AML-193 (cell line): ENCODE measurements at regions not wholly inside any gene's neighbourhood (a gene's known extent, or its start where the extent isn't known, plus 50 kb on each side); places are given as distances from the start of the nearest gene placed in this dataset.
"Not testable (repeated sequence)": the region's sequence is repeated elsewhere in the genome, so short reads cannot be mapped to it uniquely, and the experiment has no call there.

Experiments used
- DNase-seq, 2 experiments: peaks; one replicate each; lab custom pipeline; 2025; lab: John Stamatoyannopoulos, UW

- DNase-seq: no peak
Measured at GRCh38 chr6:19692506-19693298, 144.5 kb upstream of the ID4 start.

- no peak for DNase-seq
Measured at GRCh38 chr6:19694697-19695096, 142.5 kb upstream of the ID4 start.

GRCh38 chr6:19697744-19698290 lies 139.4 kb upstream of the ID4 start:
- no peak for DNase-seq

- DNase-seq: no peak
Measured at GRCh38 chr6:19699932-19700331, 137.2 kb upstream of the ID4 start.

- DNase-seq: no peak
Measured at GRCh38 chr6:19705606-19706005, 131.6 kb upstream of the ID4 start.

GRCh38 chr6:19712012-19712688 lies 125.0 kb upstream of the ID4 start:
- no peak for DNase-seq

DNA sequence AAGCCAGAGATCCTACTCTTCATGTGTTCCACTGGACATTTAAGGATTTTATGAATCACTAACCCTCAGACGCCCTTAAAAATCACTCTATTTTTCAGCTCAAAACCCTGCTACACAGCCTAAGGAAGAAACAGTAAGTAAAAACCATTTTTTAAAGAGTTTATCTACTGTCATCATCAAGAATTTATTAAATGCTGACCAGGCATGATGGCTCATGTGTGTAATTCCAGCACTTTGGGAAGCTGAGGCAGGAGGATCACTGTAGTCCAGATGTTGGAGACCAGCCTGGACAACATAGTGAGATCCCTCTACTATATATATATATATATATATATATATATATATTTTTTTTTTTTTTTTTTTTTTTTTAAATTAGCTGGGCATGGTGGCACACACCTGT lies 124.2 kb upstream of the ID4 start:
- no peak for DNase-seq

- no peak for DNase-seq
Measured at GRCh38 chr6:19713411-19713810, 123.8 kb upstream of the ID4 start.

- DNase-seq: no peak
Measured at GRCh38 chr6:19713984-19714383, 123.2 kb upstream of the ID4 start.

DNA sequence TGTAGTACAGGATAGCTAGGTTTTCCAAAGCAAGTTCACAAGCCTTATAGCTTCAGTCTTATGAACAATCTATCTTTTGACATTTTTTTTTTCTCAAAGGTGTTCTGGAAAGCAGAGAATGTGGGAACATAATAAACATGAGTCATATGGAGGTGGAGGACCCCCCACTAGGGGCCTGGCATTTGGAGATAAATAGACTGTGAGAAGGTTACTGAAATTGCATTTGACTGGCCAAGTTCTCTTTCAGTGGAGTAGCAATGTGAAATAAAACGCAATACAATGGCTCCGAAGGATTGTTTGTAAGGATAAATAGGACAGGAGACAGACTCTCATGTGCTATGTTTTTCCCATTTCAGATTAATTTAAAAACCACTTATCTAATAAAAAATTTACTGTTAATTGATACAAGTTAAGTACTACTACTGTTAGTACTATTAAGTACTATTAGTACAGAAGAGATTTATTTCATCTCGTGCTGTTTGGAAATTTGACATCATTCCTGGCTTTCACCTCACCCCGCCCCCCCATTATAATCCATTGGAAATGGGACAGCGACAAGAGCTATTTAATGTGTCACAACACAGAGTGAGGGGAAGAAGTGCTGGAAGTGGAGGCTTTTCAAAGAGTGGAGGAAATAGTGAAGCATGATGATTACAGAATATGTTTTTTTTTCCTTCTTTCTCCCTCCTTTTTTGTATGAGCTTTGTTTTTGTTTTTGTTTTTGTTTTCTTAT lies 122.6 kb upstream of the ID4 start:
- no peak for DNase-seq

- no peak for DNase-seq
Measured at GRCh38 chr6:19715167-19715551, 122.0 kb upstream of the ID4 start.

DNA sequence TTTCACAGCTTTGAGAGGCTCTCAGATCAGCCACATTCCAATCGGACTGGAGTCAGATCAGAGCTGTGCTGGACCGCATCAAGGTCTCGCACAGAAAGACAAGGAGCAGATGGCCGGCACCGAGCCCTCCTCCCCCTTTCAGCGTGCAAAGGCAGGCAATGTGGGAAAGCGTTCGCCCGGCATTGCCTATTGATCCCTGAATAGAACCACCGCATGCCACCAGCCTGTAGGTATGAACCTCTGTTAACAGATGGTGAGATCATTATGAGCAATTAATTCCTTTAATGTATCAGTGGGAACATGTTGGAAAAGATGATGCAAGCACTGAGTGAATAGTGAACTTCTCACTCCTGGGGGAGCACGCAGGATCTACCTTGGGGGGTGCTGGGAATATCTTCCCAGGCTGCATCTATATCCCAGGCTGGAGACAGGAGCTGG lies 117.5 kb upstream of the ID4 start:
- DNase-seq: no peak

DNA sequence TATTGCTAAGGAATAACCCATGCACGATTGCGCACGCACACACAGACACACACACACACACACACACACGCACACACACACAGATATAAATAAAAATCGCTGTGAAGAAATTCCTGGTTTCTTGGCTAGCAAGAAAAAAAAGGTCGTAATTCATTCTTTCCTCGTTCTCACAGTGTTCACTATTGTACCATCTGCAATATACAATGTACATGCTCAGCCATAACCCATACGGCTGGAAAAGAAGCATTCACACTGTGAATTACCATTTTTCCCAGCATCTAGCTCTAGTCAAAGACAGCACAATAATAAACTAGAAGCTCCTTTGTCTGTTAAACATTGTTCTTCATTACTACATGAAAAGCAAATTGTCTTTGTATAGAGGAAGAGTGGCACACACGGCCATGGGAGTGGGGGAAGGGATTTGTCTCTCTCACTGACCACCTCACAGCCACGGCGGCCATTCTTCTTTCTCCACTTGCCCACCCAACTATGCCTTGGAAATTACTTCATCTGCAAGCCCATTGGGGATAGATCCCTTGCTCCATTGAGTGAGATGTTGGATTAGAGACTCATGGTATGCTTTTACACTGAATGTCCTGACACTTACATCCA lies 115.3 kb upstream of the ID4 start:
- no peak for DNase-seq

GRCh38 chr6:19722999-19723398 lies 114.2 kb upstream of the ID4 start:
- DNase-seq: no peak

DNA sequence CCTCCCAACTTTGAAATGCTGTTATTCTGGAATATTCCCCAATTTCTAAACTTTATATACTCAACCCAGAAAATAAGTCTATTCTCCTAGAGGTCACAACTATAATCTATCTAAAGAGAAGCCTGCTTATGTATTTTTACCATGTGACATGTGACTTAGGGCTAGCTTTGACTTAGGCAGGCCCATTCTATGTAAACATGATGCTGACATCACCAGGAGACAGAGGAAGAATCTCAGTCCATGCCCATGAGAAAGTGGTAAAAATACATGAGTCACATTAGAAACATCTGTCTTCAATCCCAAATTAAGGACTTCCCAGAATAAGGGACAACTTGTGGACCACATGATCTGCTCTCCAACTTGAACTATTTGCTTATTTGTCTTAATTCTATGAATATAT lies 113.6 kb upstream of the ID4 start:
- no peak for DNase-seq

GRCh38 chr6:19725436-19725835 lies 111.7 kb upstream of the ID4 start:
- DNase-seq: not testable (repeated sequence)

- DNase-seq: no peak
Measured at GRCh38 chr6:19731282-19731681, 105.9 kb upstream of the ID4 start.

DNA sequence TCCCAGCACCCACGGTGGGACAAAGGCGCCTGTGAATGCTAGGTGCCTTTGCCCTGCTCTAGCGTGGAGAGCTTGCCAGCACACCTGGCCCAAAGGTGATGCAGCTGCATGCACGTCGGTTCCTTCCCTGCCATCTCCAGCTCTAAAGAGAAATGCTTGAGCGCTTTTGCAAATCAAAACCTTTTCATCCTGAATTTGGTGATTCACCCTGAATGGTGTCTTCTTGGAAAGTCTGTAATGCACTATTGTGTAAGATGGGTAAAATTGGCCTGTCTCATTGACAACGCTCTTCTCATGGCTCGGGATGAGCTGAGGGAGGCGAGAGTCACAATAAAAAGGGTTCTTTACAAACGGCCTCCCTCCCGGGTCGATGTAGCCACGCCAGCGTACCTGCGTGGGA lies 103.1 kb upstream of the ID4 start:
- DNase-seq: no peak

DNA sequence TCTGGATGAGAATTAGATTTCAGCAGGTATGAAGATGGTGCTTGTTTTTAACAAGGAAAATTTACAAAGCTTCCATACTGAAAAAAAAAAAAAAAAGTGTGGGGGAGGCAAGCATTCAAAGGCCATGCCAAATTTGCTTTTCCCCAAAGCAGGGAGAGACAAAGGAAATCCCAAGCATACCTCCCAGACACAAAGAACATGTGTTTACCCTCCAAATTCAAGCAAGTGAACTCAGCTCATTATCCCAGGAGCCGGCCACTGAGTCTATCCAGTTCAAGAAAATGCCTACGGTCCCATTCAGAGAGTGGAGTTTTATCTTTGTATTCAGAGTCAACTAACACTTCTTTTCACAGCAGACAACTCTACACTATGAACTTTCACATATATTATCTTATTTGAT lies 102.7 kb upstream of the ID4 start:
- DNase-seq: no peak

- no peak for DNase-seq
Measured at GRCh38 chr6:19736066-19736465, 101.1 kb upstream of the ID4 start.

- DNase-seq: no peak
Measured at GRCh38 chr6:19738010-19738409, 99.2 kb upstream of the ID4 start.

DNA sequence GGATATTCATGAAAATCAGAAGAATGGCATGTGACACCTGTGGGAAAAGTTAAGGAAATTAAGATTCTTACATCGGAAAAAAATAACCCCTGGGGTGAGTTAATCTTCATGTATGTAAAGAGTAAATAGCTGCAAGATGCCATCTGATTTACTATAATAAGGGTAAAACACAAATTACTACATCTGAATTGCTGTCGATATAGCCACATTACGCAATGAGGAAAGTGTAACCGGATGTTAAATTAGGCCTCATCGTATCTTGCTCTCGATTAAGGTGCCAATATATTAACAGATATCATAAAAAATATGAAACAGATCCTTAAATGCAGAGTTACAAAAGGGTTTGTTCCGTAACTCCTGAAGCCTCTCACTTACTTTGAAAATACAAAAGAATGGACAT lies 87.4 kb upstream of the ID4 start:
- no peak for DNase-seq
